Activated CD4-positive, alpha-beta memory T cell treated with anti-CD3 and anti-CD28 coated beads for 36 hours (primary cell): ENCODE measurements at regions not wholly inside any gene's neighbourhood (a gene's known extent, or its start where the extent isn't known, plus 50 kb on each side); places are given as distances from the start of the nearest gene placed in this dataset.

Source experiments
- CTCF ChIA-PET: fragments of 350-600 bp; sonication (Branson Sonifier 250); formaldehyde crosslinking; loops from one replicate; lab custom pipeline; 2021; ENCODE audit warnings: antibody characterized with exemption, inconsistent platforms; lab: Charles Lee
- POLR2A ChIA-PET: fragments of 350-600 bp; sonication (Branson Sonifier 250); formaldehyde crosslinking; loops from one replicate; lab custom pipeline; 2021; ENCODE audit warnings: antibody characterized with exemption; lab: Charles Lee
- DNase-seq: peaks from one replicate; pipeline ENCODE4 v3.0.0-alpha.2; 2020
- H3K27ac Mint-ChIP-seq: one replicate; pipeline ENCODE4 v1.8.0; 2021; ENCODE audit warnings: mixed read lengths
- H3K27me3 Mint-ChIP-seq: one replicate; pipeline ENCODE4 v1.8.0; 2021; ENCODE audit warnings: mixed read lengths
- H3K36me3 Mint-ChIP-seq: one replicate; pipeline ENCODE4 v1.8.0; 2021; ENCODE audit warnings: mixed read lengths
- H3K4me1 Mint-ChIP-seq: one replicate; pipeline ENCODE4 v1.8.0; 2021; ENCODE audit warnings: low read depth, mixed read lengths
- H3K4me3 Mint-ChIP-seq: one replicate; pipeline ENCODE4 v1.8.0; 2021; ENCODE audit warnings: mild to moderate bottlenecking, mixed read lengths
- H3K9me3 Mint-ChIP-seq: one replicate; pipeline ENCODE4 v1.8.0; 2021; ENCODE audit warnings: mixed read lengths
- intact Hi-C: fragments of 100-400 bp; cut with micrococcal nuclease; formaldehyde crosslinking; loops from one replicate; pipeline ENCODE4 v1.15.1; 2023

DNA sequence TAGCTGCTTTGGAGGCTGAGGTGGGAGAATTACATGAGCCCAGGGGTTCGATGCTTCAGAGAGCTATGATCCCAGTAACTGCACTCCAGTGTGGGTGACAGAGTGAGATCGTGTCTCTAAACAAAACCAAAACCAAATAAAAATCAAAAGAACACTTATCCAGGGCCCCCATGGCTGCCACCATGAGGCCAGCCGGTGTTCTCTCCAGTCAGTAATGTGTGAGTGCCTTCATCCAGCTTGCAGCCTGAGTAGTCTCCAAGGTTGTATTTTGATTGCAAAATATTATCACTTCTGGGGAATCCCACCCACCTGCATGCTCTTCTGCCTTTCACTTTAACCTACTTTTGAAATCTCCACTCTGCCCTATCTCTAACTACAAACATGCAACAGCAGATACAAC, 221.0 kb upstream of the WSB1 start:
- H3K27ac Mint-ChIP-seq = no peak overlapping the region
- H3K9me3 Mint-ChIP-seq = no peaks in the 10 kb centered on the region
- H3K27me3 Mint-ChIP-seq = peaks cover 11% of the 10 kb centered on the region
- CTCF ChIA-PET = no interaction called here
- POLR2A ChIA-PET = no interaction called here
- H3K36me3 Mint-ChIP-seq = no peaks in the 10 kb centered on the region
- H3K4me3 Mint-ChIP-seq = no peak overlapping the region
- H3K4me1 Mint-ChIP-seq = no peaks in the 10 kb centered on the region
- intact Hi-C loops = no loop called here
- DNase-seq = no peak

- intact Hi-C loops = no loop called here
- POLR2A ChIA-PET = no interaction called here
- Mint-ChIP-seq H3K4me3 (no peak overlapping the region), H3K36me3 (no peaks in the 10 kb centered on the region), H3K27me3 (peaks cover 10% of the 10 kb centered on the region), H3K9me3 (no peaks in the 10 kb centered on the region), H3K27ac (no peak overlapping the region), H3K4me1 (no peaks in the 10 kb centered on the region)
- CTCF ChIA-PET = no interaction called here
- no peak for DNase-seq
These were observed 217.1 kb upstream of the WSB1 start for GRCh38 chr17:27076814-27077213.

DNA sequence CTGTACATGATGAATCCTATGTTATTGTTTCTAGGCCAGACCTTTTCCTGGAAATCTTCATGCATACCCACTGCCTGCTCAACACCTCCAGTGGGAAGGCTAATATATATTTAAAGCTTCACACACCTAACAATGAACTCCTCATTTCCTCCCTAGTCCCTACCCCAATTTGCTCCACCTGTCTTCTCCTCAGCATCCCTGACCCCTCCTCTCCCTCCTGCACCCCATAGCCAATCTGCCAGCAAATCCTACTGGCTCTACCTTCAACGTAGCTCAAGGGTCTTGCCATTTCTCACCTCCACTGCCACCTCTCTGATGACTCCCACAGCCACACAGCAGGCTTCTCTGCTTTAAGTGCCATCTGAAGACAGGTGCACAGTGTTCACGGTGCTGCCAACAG, 215.6 kb upstream of the WSB1 start:
- Mint-ChIP-seq H3K9me3 (no peaks in the 10 kb centered on the region), H3K36me3 (no peaks in the 10 kb centered on the region), H3K4me3 (no peak overlapping the region), H3K27me3 (peaks cover 14% of the 10 kb centered on the region), H3K4me1 (no peaks in the 10 kb centered on the region), H3K27ac (no peak overlapping the region)
- DNase-seq = no peak
- intact Hi-C loops = no loop called here
- CTCF ChIA-PET = no interaction called here
- POLR2A ChIA-PET = no interaction called here

DNA sequence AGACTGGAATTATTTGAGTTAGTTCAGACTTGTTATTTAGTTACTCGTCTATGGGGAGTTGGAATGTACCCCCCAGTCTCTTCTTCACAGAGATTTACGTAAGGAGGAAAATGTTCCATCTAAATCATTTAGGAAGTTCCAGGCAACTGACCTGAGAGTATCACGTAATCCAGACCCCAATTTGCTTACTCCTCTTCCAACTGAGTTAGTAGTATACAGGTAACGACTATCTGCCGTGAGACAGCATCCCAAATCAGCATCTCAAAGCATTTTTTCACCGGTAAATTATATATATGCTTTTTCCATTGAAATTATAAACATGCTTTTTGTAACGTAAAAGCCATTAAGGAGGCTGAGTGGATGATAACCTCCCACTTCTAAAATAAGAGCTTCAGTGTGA, 214.3 kb upstream of the WSB1 start:
- Mint-ChIP-seq H3K27me3 (peaks cover 11% of the 10 kb centered on the region), H3K9me3 (no peaks in the 10 kb centered on the region), H3K36me3 (no peaks in the 10 kb centered on the region), H3K4me1 (no peaks in the 10 kb centered on the region), H3K27ac (no peak overlapping the region), H3K4me3 (no peak overlapping the region)
- CTCF ChIA-PET = no interaction called here
- intact Hi-C loops = no loop called here
- DNase-seq = no peak
- POLR2A ChIA-PET = no interaction called here

- intact Hi-C loops = no loop called here
- no peaks in the 10 kb centered on the region for H3K9me3 Mint-ChIP-seq
- no peak overlapping the region for H3K27ac Mint-ChIP-seq
- H3K27me3 Mint-ChIP-seq = peaks cover 6% of the 10 kb centered on the region
- CTCF ChIA-PET = no interaction called here
- POLR2A ChIA-PET = no interaction called here
- no peak overlapping the region for H3K4me3 Mint-ChIP-seq
- DNase-seq = no peak
- H3K36me3 Mint-ChIP-seq = no peaks in the 10 kb centered on the region
- H3K4me1 Mint-ChIP-seq = no peaks in the 10 kb centered on the region
These were observed 212.8 kb upstream of the WSB1 start for GRCh38 chr17:27081002-27081638.

DNA sequence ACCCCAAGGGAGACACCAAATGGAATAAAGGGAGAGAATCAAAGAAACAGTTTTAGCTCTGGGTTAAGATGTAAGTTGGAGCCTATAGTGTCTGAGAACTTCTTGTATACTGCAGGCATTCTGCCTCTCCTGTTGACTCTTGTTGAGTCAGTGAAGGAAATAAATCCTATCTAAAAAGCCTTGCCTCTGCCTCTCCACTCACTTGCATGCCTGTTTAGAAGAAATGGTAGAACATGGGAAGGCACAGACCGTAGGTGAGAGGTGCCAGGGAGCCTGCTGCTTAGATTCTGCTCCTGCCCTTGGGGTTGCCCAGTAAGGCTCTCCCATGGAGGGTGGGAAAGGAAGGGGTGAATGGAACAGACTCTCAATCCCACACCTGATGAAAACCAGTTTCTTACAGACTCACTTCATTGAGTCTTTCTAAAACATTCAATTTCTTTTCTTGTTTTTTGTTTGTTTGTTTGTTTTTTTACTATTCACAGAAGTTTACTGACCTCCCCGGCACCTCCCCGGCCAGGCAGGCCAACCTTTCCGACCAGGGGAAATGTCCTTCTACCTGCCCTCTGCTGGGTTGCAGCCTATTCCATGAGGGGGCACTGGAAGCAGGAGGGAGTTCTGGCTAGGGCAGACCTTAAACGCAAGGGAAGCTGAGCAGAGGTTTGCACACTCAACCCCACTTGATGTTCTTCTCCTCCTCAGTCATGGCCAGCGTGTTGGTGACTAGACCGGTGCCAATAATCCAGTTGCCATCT, 211.7 kb upstream of the WSB1 start:
- no peaks in the 10 kb centered on the region for H3K36me3 Mint-ChIP-seq
- ChIA-PET CTCF (no interaction called here), POLR2A (no interaction called here)
- H3K27ac Mint-ChIP-seq = no peak overlapping the region
- no peaks in the 10 kb centered on the region for H3K9me3 Mint-ChIP-seq
- H3K27me3 Mint-ChIP-seq = peaks cover 3% of the 10 kb centered on the region
- no peak overlapping the region for H3K4me3 Mint-ChIP-seq
- intact Hi-C loops = no loop called here
- no peak for DNase-seq
- H3K4me1 Mint-ChIP-seq = no peaks in the 10 kb centered on the region

GRCh38 chr17:27082775-27083154, 211.1 kb upstream of the WSB1 start:
- no peaks in the 10 kb centered on the region for H3K4me1 Mint-ChIP-seq
- H3K36me3 Mint-ChIP-seq = no peaks in the 10 kb centered on the region
- no peak overlapping the region for H3K4me3 Mint-ChIP-seq
- no peak for DNase-seq
- ChIA-PET CTCF (no interaction called here), POLR2A (no interaction called here)
- H3K27ac Mint-ChIP-seq = no peak overlapping the region
- intact Hi-C loops = no loop called here
- H3K9me3 Mint-ChIP-seq = no peaks in the 10 kb centered on the region
- H3K27me3 Mint-ChIP-seq = peaks cover 3% of the 10 kb centered on the region

DNA sequence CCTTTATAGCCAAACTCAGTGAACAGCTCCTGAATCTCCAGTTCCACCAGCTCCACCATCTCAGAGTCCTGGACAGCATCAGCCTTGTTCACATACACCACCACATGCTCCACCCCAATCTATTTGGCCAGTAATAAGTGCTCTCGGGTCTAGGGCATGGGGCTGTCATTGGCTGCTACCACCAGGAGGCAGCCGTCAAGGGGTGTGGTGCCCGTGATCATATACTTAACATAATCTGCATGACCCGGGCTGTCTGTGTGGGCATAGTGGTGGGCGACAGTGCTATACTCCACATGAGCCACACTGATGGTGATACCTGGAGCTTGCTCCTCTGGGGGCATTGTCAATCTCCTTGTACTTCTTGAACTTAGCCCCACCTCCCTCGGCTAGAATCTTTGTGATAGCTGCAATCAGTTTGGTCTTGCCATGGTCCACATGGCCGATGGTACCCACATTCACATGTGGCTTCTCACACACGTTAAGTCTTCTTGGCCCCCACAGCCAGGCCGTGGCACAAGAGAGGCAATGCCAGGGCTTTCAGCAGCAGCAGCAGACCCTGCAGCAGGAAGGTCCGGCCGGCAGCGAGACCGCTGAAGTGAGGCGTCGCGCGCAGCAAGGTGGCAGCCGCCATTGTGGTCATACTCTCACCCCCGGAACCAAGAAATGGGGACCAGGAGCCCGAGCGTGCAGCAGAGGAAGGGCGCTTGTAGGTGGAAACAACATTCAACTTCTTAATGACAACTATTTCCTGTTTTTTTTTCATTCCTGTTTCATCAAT, 210.3 kb upstream of the WSB1 start:
- no peak for DNase-seq
- Mint-ChIP-seq H3K36me3 (no peaks in the 10 kb centered on the region), H3K27ac (no peak overlapping the region), H3K9me3 (no peaks in the 10 kb centered on the region), H3K4me1 (no peaks in the 10 kb centered on the region), H3K4me3 (no peak overlapping the region), H3K27me3 (peaks cover 3% of the 10 kb centered on the region)
- POLR2A ChIA-PET = no interaction called here
- CTCF ChIA-PET = no interaction called here
- intact Hi-C loops = no loop called here

- CTCF ChIA-PET = no interaction called here
- intact Hi-C loops = no loop called here
- no peaks in the 10 kb centered on the region for H3K9me3 Mint-ChIP-seq
These were observed 208.4 kb upstream of the WSB1 start for GRCh38 chr17:27085517-27085916.

DNA sequence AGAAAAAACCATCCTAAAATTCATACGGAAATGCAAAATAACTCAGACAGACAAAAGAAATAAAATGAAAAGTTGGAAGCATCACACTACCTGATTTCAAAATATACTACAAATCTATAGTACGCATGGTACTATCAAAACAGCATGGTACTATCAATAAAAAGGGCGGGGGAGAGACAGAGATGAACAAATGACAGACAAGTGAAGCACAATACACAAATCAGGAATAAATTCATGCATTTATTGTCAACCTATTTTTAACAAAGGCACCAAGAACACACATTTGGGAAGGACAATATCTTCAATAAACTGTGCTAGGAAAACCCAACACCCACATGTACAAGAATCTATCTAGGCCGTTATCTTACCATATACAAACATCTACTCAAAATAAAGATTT, 207.4 kb upstream of the WSB1 start:
- Mint-ChIP-seq H3K4me3 (no peak overlapping the region), H3K4me1 (no peaks in the 10 kb centered on the region), H3K36me3 (no peaks in the 10 kb centered on the region), H3K27ac (no peak overlapping the region), H3K9me3 (no peaks in the 10 kb centered on the region), H3K27me3 (peaks cover 3% of the 10 kb centered on the region)
- intact Hi-C loops = no loop called here
- no peak for DNase-seq
- POLR2A ChIA-PET = no interaction called here
- CTCF ChIA-PET = no interaction called here

More at GRCh38 chr17:27085517-27085916, 208.4 kb upstream of the WSB1 start:
- Mint-ChIP-seq H3K27ac (no peak overlapping the region), H3K4me3 (no peak overlapping the region), H3K27me3 (peaks cover 3% of the 10 kb centered on the region), H3K4me1 (no peaks in the 10 kb centered on the region), H3K36me3 (no peaks in the 10 kb centered on the region)
- no peak for DNase-seq
- POLR2A ChIA-PET = no interaction called here

DNA sequence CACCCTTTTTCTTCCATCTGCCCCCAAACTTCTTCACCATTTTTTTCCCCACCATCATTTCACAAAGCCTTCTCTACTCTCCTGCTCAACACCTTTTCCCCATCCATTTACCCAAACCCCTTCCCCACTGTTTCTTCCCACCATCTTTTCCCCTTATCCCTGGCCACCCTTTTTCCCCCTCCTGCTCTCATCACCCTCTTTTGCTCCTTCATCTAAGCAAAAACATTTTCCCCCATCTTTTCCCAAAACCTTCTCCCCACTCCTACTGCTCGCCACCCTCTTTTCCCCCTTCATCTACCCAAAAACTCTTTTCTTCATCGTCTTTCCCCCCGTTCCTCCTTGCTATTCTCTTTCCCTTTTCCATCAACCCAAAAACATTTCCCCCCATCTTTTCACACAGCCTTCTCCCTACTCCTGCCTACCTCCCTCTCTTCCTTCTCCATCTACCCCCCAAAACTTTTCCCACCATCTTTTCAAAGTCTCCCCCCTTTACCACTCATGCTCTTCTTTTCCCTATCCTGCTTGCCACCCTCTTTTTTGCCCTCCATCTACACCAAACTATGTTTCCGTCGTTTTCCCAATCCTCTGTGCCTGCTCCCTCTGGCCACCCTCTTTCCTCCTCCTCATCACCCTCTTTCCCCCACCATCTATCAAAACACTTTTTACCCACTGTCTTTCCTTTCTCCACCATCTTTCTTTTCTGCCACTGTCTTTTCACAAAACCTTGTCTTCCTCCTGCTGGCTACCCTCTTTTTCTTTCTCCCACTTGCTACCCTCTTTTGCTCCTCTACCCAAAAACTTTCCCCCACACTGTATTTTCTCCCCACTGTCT, 205.8 kb upstream of the WSB1 start:
- Mint-ChIP-seq H3K9me3 (no peaks in the 10 kb centered on the region), H3K4me3 (no peak overlapping the region), H3K4me1 (no peaks in the 10 kb centered on the region), H3K36me3 (no peaks in the 10 kb centered on the region), H3K27me3 (no peaks in the 10 kb centered on the region), H3K27ac (no peak overlapping the region)
- intact Hi-C loops = no loop called here
- ChIA-PET CTCF (no interaction called here), POLR2A (no interaction called here)
- DNase-seq = no peak

GRCh38 chr17:27088767-27089078, 205.2 kb upstream of the WSB1 start:
- intact Hi-C loops = no loop called here
- CTCF ChIA-PET = no interaction called here
- Mint-ChIP-seq H3K27ac (no peak overlapping the region), H3K27me3 (peaks cover 3% of the 10 kb centered on the region), H3K9me3 (no peaks in the 10 kb centered on the region), H3K4me3 (no peak overlapping the region), H3K4me1 (no peaks in the 10 kb centered on the region), H3K36me3 (no peaks in the 10 kb centered on the region)
- DNase-seq = no peak
- POLR2A ChIA-PET = no interaction called here
